ENCODE measurements at regions not wholly inside any gene's neighbourhood (a gene's known extent, or its start where the extent isn't known, plus 50 kb on each side); places are given as distances from the start of the nearest gene placed in this dataset.

DNA sequence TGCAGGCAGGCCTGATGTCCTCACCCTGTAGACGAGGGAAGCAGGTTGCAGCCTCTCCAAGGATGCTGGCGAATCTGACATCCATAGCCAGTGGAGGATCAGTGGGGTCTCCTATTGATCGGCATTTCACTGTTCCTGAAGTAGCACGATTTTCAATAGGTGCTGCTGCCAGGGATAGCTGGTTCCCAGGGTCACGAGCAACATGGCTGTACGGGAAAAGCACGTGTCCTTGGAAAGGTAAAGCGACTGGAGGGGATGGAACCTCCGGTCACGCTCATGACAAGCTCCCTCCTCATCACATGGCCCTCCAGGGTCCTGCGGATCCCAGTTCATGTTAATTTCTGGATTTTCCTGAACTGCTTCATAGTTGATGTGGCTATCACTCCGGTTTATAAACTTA is 373.7 kb upstream of the SMIM21 start:
- DNase-seq (no peak), ATAC-seq (no peak)
- TF ChIP-seq, protein P1, sequence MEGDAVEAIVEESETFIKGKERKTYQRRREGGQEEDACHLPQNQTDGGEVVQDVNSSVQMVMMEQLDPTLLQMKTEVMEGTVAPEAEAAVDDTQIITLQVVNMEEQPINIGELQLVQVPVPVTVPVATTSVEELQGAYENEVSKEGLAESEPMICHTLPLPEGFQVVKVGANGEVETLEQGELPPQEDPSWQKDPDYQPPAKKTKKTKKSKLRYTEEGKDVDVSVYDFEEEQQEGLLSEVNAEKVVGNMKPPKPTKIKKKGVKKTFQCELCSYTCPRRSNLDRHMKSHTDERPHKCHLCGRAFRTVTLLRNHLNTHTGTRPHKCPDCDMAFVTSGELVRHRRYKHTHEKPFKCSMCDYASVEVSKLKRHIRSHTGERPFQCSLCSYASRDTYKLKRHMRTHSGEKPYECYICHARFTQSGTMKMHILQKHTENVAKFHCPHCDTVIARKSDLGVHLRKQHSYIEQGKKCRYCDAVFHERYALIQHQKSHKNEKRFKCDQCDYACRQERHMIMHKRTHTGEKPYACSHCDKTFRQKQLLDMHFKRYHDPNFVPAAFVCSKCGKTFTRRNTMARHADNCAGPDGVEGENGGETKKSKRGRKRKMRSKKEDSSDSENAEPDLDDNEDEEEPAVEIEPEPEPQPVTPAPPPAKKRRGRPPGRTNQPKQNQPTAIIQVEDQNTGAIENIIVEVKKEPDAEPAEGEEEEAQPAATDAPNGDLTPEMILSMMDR (IDR thresholded peaks at IDR 0.05): no peak
- Histone ChIP-seq H3K4me3 (no peak overlapping the region), H3K27me3 (no peaks in the 10 kb centered on the region), H3K36me3 (no peaks in the 10 kb centered on the region), H3K27ac (no peak overlapping the region), H3K9me3 (no peaks in the 10 kb centered on the region), H3K4me1 (no peaks in the 10 kb centered on the region)
- intact Hi-C loops (cut with DNase I): no loop called here

DNA sequence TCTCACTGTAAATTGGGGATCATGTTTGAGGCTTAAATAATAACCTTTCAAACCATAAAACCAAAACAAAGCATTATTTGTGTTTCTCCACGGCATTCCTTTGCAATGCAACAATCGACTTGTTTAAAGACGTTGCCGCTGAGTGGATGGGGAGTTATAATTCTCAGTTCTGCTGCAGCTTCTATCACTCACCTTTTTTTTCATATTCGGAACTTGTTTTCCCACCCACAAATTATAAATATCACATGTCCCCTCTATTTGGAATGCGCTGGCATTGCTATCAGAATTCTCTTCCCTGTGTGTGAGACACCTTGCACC is 372.8 kb upstream of the SMIM21 start:
- H3K9me3 ChIP-seq: no peaks in the 10 kb centered on the region
- no peak overlapping the region for H3K4me3 ChIP-seq
- DNase-seq: no peak
- intact Hi-C loops (cut with DNase I): no loop called here
- ATAC-seq: no peak
- no peaks in the 10 kb centered on the region for H3K36me3 ChIP-seq
- no peaks in the 10 kb centered on the region for H3K4me1 ChIP-seq
- TF ChIP-seq, protein P1 (IDR thresholded peaks at IDR 0.05): no peak
- H3K27me3 ChIP-seq: no peaks in the 10 kb centered on the region
- no peak overlapping the region for H3K27ac ChIP-seq

DNA sequence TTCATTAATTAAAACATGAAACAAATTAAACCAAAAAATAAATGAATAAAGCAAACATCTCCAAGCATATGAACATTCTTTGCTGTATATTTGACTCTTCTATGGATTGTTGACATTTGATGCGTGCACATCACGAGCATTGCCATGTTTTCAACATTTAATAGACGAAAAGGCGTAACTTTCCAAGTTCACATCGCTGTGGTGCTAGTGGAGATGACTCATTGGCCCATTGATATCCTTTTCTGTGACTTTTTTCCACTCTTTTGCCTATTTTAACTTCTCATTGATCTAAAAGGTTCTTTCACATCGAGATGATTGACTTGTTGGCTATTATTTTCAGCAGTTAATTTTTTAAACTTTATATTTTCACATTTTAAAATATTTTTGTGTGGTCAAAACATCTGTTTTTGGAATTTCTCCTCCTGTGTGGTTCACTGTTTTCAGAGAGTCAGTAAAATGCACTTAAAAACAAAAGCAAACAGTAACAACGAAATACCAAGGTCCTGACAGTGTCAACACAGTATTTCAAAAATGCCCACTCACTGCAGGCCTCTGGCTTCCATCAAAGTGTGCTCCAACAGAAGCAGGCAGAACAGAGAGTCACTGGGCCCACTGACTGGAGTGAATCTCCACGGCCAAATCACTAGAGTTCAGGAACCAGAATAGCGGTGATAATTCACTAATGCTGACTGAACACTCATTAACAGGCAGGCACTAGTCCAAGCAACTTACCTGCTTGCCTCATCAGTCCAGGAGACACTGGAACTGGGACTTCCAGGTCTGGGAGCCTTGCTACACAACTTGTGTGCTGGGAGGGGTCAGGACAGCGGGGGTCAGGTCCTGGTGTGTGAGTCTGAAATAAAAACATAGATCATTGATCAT is 372.2 kb upstream of the SMIM21 start:
- H3K4me3 ChIP-seq: no peak overlapping the region
- TF ChIP-seq, protein P1 (IDR thresholded peaks at IDR 0.05): no peak

DNA sequence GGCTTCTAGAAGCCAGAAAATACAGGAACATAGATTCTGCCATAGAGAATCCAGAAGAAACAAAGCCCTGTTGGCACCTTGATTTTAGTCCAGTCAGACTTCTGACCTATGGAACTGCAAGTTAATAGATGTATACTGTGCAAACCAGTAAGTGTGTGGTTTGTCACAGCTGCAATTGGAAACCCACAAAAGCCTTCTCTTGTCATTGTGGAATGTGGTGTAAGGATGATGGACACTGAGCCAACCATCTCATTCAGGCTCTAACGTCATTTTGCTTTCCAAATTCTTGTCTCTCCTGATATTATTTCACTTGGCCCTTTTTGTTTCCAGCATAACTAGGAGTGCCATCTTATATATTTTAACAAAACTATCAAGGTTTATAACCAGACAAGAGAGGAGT is 369.5 kb upstream of the SMIM21 start:
- Histone ChIP-seq H3K4me3 (no peak overlapping the region), H3K27ac (no peak overlapping the region), H3K27me3 (no peaks in the 10 kb centered on the region), H3K9me3 (peaks cover 0 to 13% of the 10 kb centered on the region in 2 donors), H3K36me3 (no peaks in the 10 kb centered on the region), H3K4me1 (no peaks in the 10 kb centered on the region)
- TF ChIP-seq, protein P1 (IDR thresholded peaks at IDR 0.05): no peak
- no peak for ATAC-seq
- intact Hi-C loops (cut with DNase I): no loop called here
- DNase-seq: no peak

More for the DNA sequence above, 372.2 kb upstream of the SMIM21 start:
- intact Hi-C loops (cut with DNase I): no loop called here
- ATAC-seq (peak; percentile 79), DNase-seq (no peak)
- Histone ChIP-seq H3K36me3 (no peaks in the 10 kb centered on the region), H3K9me3 (no peaks in the 10 kb centered on the region), H3K27me3 (no peaks in the 10 kb centered on the region), H3K27ac (no peak overlapping the region), H3K4me1 (no peaks in the 10 kb centered on the region)

DNA sequence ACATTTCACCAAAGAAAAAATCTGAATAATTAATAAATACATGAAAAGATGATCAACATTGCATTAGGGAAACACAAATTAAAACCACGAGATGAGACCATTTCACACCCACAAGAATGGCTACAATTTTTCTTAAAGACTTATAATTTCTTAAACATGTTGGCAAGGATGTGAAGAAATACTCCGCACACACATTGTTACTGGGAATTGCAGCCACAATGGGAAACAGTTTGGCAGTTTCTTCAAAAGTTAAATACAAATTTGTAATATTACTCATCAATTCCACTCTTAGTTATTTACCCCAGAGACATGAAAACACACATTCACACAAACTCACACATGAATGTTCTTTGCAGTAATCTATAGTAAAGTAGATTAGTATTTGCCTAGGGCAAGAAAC is 363.3 kb upstream of the SMIM21 start:
- H3K4me1 ChIP-seq: no peaks in the 10 kb centered on the region
- ATAC-seq: no peak
- no peak overlapping the region for H3K4me3 ChIP-seq
- intact Hi-C loops (cut with DNase I): no loop called here
- TF ChIP-seq, protein P1 (IDR thresholded peaks at IDR 0.05): no peak
- peaks cover 0 to 13% of the 10 kb centered on the region in 2 donors for H3K9me3 ChIP-seq
- H3K27me3 ChIP-seq: no peaks in the 10 kb centered on the region
- DNase-seq: no peak
- no peak overlapping the region for H3K27ac ChIP-seq
- no peaks in the 10 kb centered on the region for H3K36me3 ChIP-seq
